ENCODE measurements at regions not wholly inside any gene's neighbourhood (a gene's known extent, or its start where the extent isn't known, plus 50 kb on each side); places are given as distances from the start of the nearest gene placed in this dataset.

DNA sequence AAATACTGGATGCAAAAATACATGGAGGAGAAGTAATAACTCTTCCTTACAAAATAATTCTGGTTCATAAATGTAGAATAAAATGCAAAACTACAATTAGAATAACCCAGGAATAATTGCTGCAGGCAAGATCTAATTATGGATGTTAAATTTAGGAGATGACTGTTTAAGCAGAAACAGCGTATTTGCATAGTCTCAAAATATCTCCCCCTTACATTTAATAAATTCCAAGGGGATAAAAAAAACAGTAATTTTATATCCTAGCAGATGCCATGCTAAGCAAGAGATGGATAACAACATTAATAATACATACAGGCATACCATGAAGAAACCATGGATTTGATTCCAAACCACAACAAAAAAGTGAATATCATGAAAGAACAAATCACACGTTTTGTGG, 1253.1 kb upstream of the MIR17HG start:
- no peak overlapping the region for H2AFZ ChIP-seq (ENCODE audit: low read depth, low read length)
- FAIRE-seq (no peak), ATAC-seq (no peak), DNase-seq (ENCODE audit: extremely low read depth in 1 of 4, low spot score in 3 of 4) (no peak)
- H3K79me2 ChIP-seq (ENCODE audit: control insufficient read depth, insufficient read depth, low read length), result no peaks in the 10 kb centered on the region
- WGBS (ENCODE audit: insufficient coverage, low coverage, missing lambda C conversion rate), result under 1% methylated on average over 2 of the region's 2 CpGs
- no peak overlapping the region for H3K9ac ChIP-seq (ENCODE audit: insufficient read depth in 1 of 2, low read depth in 2 of 2, low read length in 2 of 2)
- no peak overlapping the region for H3K27ac ChIP-seq (ENCODE audit: extremely low read depth, low read depth, low read length)
- no peaks in the 10 kb centered on the region for H4K20me1 ChIP-seq (replicated peaks; ENCODE audit: control insufficient read depth, insufficient read depth, low read length)
- BruUV-seq (replicated peaks), result no TSS peak
- CTCF ChIA-PET (ENCODE audit: low intra/inter-chr PET ratio), result no interaction called here
- H3K27me3 ChIP-seq (ENCODE audit: control insufficient read depth in 2 of 2, insufficient read depth in 2 of 2, low read length in 2 of 2), result no peaks in the 10 kb centered on the region
- no peak overlapping the region for H3K4me3 ChIP-seq
- no peaks in the 10 kb centered on the region for H3K9me1 ChIP-seq (ENCODE audit: control insufficient read depth, insufficient read depth, low read length)
- H3K4me1 ChIP-seq (replicated peaks in 1 of 2; ENCODE audit: control insufficient read depth in 2 of 2, insufficient read depth in 2 of 2, low read length in 2 of 2), result no peaks in the 10 kb centered on the region
- intact Hi-C loops (cut with micrococcal nuclease) (no loop called here), in situ Hi-C loops (cut with MboI) (no loop called here)
- POLR2A ChIA-PET, result no interaction called here
- no peak overlapping the region for H3K4me2 ChIP-seq (ENCODE audit: insufficient read depth, low read length)
- H3K36me3 ChIP-seq (ENCODE audit: control insufficient read depth, insufficient read depth, low read length), result no peaks in the 10 kb centered on the region
- TF ChIP-seq MCM7 (IDR thresholded peaks at IDR 0.05), result no peak
- 0 out of 2 replicates have a peak, but pooled peaks have one; percentile 4 for TF ChIP-seq ESRRB (CRISPR knock-in tag; IDR thresholded peaks at IDR 0.05; ENCODE audit: borderline replicate concordance)
- TF ChIP-seq SRSF9 (IDR thresholded peaks at IDR 0.05; ENCODE audit: borderline replicate concordance, low read depth, low read length), result no peak
- H3K9me3 ChIP-seq (replicated peaks; ENCODE audit: control insufficient read depth, insufficient read depth, low read depth, low read length), result no peaks in the 10 kb centered on the region; the same call in 1 of the 2 replicates

DNA sequence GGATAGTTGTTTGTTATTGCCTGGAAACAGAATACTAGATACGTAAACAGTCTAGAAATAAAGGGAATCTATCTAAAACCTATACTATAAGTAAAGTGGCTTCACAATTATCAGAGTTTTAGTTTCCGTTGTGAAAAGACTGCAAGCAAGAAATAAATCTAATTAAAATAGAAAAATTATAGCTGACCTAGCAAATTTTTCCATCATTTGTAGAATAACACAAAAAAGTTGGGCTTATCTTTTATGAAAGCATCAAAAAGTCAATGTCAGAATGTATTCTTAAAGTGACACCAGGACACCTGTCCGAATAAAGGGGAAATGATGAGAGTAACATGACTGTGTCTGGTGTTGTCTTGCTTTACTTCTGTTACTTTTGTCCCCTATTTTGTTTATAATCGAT, 1248.9 kb upstream of the MIR17HG start:
- ChIA-PET CTCF (ENCODE audit: low intra/inter-chr PET ratio) (no interaction called here), POLR2A (no interaction called here)
- no peak for FAIRE-seq
- H3K9me3 ChIP-seq (replicated peaks; ENCODE audit: control insufficient read depth, insufficient read depth, low read depth, low read length), result peaks cover 2% of the 10 kb centered on the region
- H3K36me3 ChIP-seq (ENCODE audit: control insufficient read depth, insufficient read depth, low read length), result no peaks in the 10 kb centered on the region
- H3K9ac ChIP-seq (ENCODE audit: insufficient read depth in 1 of 2, low read depth in 2 of 2, low read length in 2 of 2), result no peak overlapping the region
- no peaks in the 10 kb centered on the region for H3K79me2 ChIP-seq (ENCODE audit: control insufficient read depth, insufficient read depth, low read length)
- H4K20me1 ChIP-seq (replicated peaks; ENCODE audit: control insufficient read depth, insufficient read depth, low read length), result no peaks in the 10 kb centered on the region
- in situ Hi-C loops (cut with MboI) (no loop called here), intact Hi-C loops (cut with micrococcal nuclease) (no loop called here)
- BruUV-seq (replicated peaks), result no TSS peak
- H3K4me3 ChIP-seq, result no peak overlapping the region
- no peak overlapping the region for H2AFZ ChIP-seq (ENCODE audit: low read depth, low read length)
- no peak for ATAC-seq
- H3K27me3 ChIP-seq (ENCODE audit: control insufficient read depth in 2 of 2, insufficient read depth in 2 of 2, low read length in 2 of 2), result no peaks in the 10 kb centered on the region
- H3K27ac ChIP-seq (ENCODE audit: extremely low read depth, low read depth, low read length), result no peak overlapping the region
- TF ChIP-seq MAFF (IDR thresholded peaks at IDR 0.05; ENCODE audit: low read length) (peak; percentile 96), E2F3 (CRISPR knock-in tag; IDR thresholded peaks at IDR 0.05) (no peak), MAFK (IDR thresholded peaks at IDR 0.05; ENCODE audit: low read length) (peak; percentile 95), ZNF316 (IDR thresholded peaks at IDR 0.05) (peak; percentile 96), C11orf30 (IDR thresholded peaks at IDR 0.05; ENCODE audit: low read depth) (peak; percentile 90), MAFG (tag; conservative IDR thresholded peaks at IDR 0.05) (peak; percentile 91)
- H3K4me2 ChIP-seq (ENCODE audit: insufficient read depth, low read length), result no peak overlapping the region
- WGBS (ENCODE audit: insufficient coverage, low coverage, missing lambda C conversion rate), result 2% methylated on average over 4 of the region's 4 CpGs
- no peaks in the 10 kb centered on the region for H3K4me1 ChIP-seq (replicated peaks in 1 of 2; ENCODE audit: control insufficient read depth in 2 of 2, insufficient read depth in 2 of 2, low read length in 2 of 2)
- DNase-seq (ENCODE audit: extremely low read depth in 1 of 4, low spot score in 3 of 4), result no peak
- H3K9me1 ChIP-seq (ENCODE audit: control insufficient read depth, insufficient read depth, low read length), result no peaks in the 10 kb centered on the region

Measured in K562 (cell line).